ENCODE measurements at regions not wholly inside any gene's neighbourhood (a gene's known extent, or its start where the extent isn't known, plus 50 kb on each side); places are given as distances from the start of the nearest gene placed in this dataset.

- H3K27ac Mint-ChIP-seq (ENCODE audit: unreplicated experiment): no peak overlapping the region
Measured at GRCh38 chr4:160286051-160286450, 1183.2 kb downstream of the RAPGEF2 start.

GRCh38 chr4:160296476-160296875 lies 1193.6 kb downstream of the RAPGEF2 start:
- TF ChIP-seq CTCF (IDR thresholded peaks at IDR 0.05; ENCODE audit: insufficient read depth in 1 of 2, low read depth in 1 of 2, low read length in 1 of 2, severe bottlenecking in 1 of 2, unreplicated experiment in 1 of 2): no peak
- Histone ChIP-seq H3K4me3 (ENCODE audit: low read depth, low read length) (no peak overlapping the region), H3K36me3 (ENCODE audit: control insufficient read depth, insufficient read depth, low read length) (no peaks in the 10 kb centered on the region), H3K27me3 (replicated peaks; ENCODE audit: control insufficient read depth, insufficient read depth, low read length) (no peaks in the 10 kb centered on the region), H3K4me1 (no peaks in the 10 kb centered on the region), H3K9me3 (no peaks in the 10 kb centered on the region)
- intact Hi-C loops (cut with micrococcal nuclease; ENCODE audit: unreplicated experiment): no loop called here
- no peak for DNase-seq
- POLR2A ChIA-PET: no interaction called here
- Mint-ChIP-seq H3K4me1 (ENCODE audit: low read depth, unreplicated experiment) (no peaks in the 10 kb centered on the region), H3K27me3 (ENCODE audit: insufficient read depth, unreplicated experiment) (no peaks in the 10 kb centered on the region), H3K4me3 (ENCODE audit: unreplicated experiment) (no peak overlapping the region), H3K27ac (ENCODE audit: unreplicated experiment) (no peak overlapping the region), H3K9me3 (ENCODE audit: unreplicated experiment) (no peaks in the 10 kb centered on the region), H3K36me3 (ENCODE audit: insufficient read depth, unreplicated experiment) (no peaks in the 10 kb centered on the region)
- CTCF ChIA-PET: no interaction called here
- no TSS peak for BruUV-seq (replicated peaks)

More at GRCh38 chr4:160286051-160286450, 1183.2 kb downstream of the RAPGEF2 start:
- H3K36me3 Mint-ChIP-seq (ENCODE audit: insufficient read depth, unreplicated experiment): no peaks in the 10 kb centered on the region
- POLR2A ChIA-PET: no interaction called here
- no peak overlapping the region for H3K4me3 Mint-ChIP-seq (ENCODE audit: unreplicated experiment)
- no peaks in the 10 kb centered on the region for H3K36me3 ChIP-seq (ENCODE audit: control insufficient read depth, insufficient read depth, low read length)
- H3K4me1 Mint-ChIP-seq (ENCODE audit: low read depth, unreplicated experiment): no peaks in the 10 kb centered on the region
- no peaks in the 10 kb centered on the region for H3K4me1 ChIP-seq
- H3K9me3 ChIP-seq: no peaks in the 10 kb centered on the region
- TF ChIP-seq CTCF (IDR thresholded peaks at IDR 0.05; ENCODE audit: insufficient read depth in 1 of 2, low read depth in 1 of 2, low read length in 1 of 2, severe bottlenecking in 1 of 2, unreplicated experiment in 1 of 2): no peak
- H3K27me3 ChIP-seq (replicated peaks; ENCODE audit: control insufficient read depth, insufficient read depth, low read length): no peaks in the 10 kb centered on the region
- H3K27me3 Mint-ChIP-seq (ENCODE audit: insufficient read depth, unreplicated experiment): no peaks in the 10 kb centered on the region
- DNase-seq: no peak
- intact Hi-C loops (cut with micrococcal nuclease; ENCODE audit: unreplicated experiment): no loop called here
- CTCF ChIA-PET: no interaction called here
- no peaks in the 10 kb centered on the region for H3K9me3 Mint-ChIP-seq (ENCODE audit: unreplicated experiment)
- H3K4me3 ChIP-seq (ENCODE audit: low read depth, low read length): no peak overlapping the region
- no TSS peak for BruUV-seq (replicated peaks)

- Mint-ChIP-seq H3K27me3 (ENCODE audit: insufficient read depth, unreplicated experiment) (no peaks in the 10 kb centered on the region), H3K36me3 (ENCODE audit: insufficient read depth, unreplicated experiment) (no peaks in the 10 kb centered on the region), H3K4me1 (ENCODE audit: low read depth, unreplicated experiment) (no peaks in the 10 kb centered on the region), H3K4me3 (ENCODE audit: unreplicated experiment) (no peak overlapping the region), H3K27ac (ENCODE audit: unreplicated experiment) (no peak overlapping the region), H3K9me3 (ENCODE audit: unreplicated experiment) (no peaks in the 10 kb centered on the region)
- Histone ChIP-seq H3K27me3 (replicated peaks; ENCODE audit: control insufficient read depth, insufficient read depth, low read length) (no peaks in the 10 kb centered on the region), H3K36me3 (ENCODE audit: control insufficient read depth, insufficient read depth, low read length) (no peaks in the 10 kb centered on the region), H3K4me1 (no peaks in the 10 kb centered on the region), H3K4me3 (ENCODE audit: low read depth, low read length) (no peak overlapping the region), H3K9me3 (no peaks in the 10 kb centered on the region)
- POLR2A ChIA-PET: no interaction called here
- CTCF ChIA-PET: no interaction called here
- intact Hi-C loops (cut with micrococcal nuclease; ENCODE audit: unreplicated experiment): no loop called here
- no TSS peak for BruUV-seq (replicated peaks)
- DNase-seq: no peak
- no peak for TF ChIP-seq CTCF (IDR thresholded peaks at IDR 0.05; ENCODE audit: insufficient read depth in 1 of 2, low read depth in 1 of 2, low read length in 1 of 2, severe bottlenecking in 1 of 2, unreplicated experiment in 1 of 2)
Measured at GRCh38 chr4:160299177-160299576, 1196.3 kb downstream of the RAPGEF2 start.

All from Caco-2 (cell line).